H1 (cell line): ENCODE measurements at regions not wholly inside any gene's neighbourhood (a gene's known extent, or its start where the extent isn't known, plus 50 kb on each side); places are given as distances from the start of the nearest gene placed in this dataset.
A peak's percentile ranks its signal among the peaks of the same experiment; 100 is the strongest.

ENCODE experiments used
- CTCF ChIA-PET: fragments of 300-600 bp; sonication (Branson Sonifier 250); formaldehyde crosslinking; loops from one replicate; lab custom pipeline; 2021; ENCODE audit not compliant: partially characterized antibody; lab: Charles Lee
- POLR2A ChIA-PET: fragments of 300-600 bp; sonication (Branson Sonifier 250); formaldehyde crosslinking; loops from one replicate; lab custom pipeline; 2021; ENCODE audit warnings: inconsistent platforms; ENCODE audit not compliant: partially characterized antibody; lab: Charles Lee
- DNase-seq, 2 experiments: peaks; one replicate each; pipeline versions ENCODE4 v3.0.0 to v3.0.0-alpha.2; 2010 to 2022; ENCODE audit warnings: low spot score in 2 of 2, low read depth in 1 of 2, mixed read lengths in 1 of 2
- FAIRE-seq: peaks from 2 replicates; lab custom pipeline; 2011; peaks lifted over from hg19 to GRCh38; lab: Jason Lieb, UNC
- H2AFZ ChIP-seq: 2 replicates; pipeline ENCODE4 v1.8.1; 2012; ENCODE audit warnings: low read length, inconsistent platforms
- H2AK5ac ChIP-seq: 2 replicates; pipeline ENCODE4 v1.6.1; 2013; ENCODE audit warnings: low read depth, low read length
- H2BK120ac ChIP-seq: replicated peaks from 2 replicates; pipeline ENCODE3; 2013; ENCODE audit warnings: low read depth, low read length, inconsistent platforms
- H2BK12ac ChIP-seq: 2 replicates; pipeline ENCODE4 v1.6.1; 2013; ENCODE audit warnings: low read depth, low read length
- H2BK15ac ChIP-seq: 2 replicates; pipeline ENCODE4 v1.6.1; 2013; ENCODE audit warnings: low read length
- H2BK20ac ChIP-seq: 2 replicates; pipeline ENCODE4 v1.6.1; 2013; ENCODE audit warnings: low read length
- H2BK5ac ChIP-seq: 2 replicates; pipeline ENCODE4 v1.6.1; 2013; ENCODE audit warnings: low read depth, low read length
- H3K14ac ChIP-seq: 2 replicates; pipeline ENCODE4 v1.6.1; 2013; ENCODE audit warnings: inconsistent platforms; ENCODE audit not compliant: insufficient read length
- H3K18ac ChIP-seq: 2 replicates; pipeline ENCODE4 v1.6.1; 2013; ENCODE audit warnings: low read length; ENCODE audit errors: extremely low read depth
- H3K23ac ChIP-seq: 2 replicates; pipeline ENCODE4 v1.6.1; 2013; ENCODE audit warnings: inconsistent platforms; ENCODE audit not compliant: insufficient read length
- H3K23me2 ChIP-seq: 2 replicates; pipeline ENCODE4 v1.6.1; 2013; ENCODE audit warnings: low read depth, low read length
- H3K27ac ChIP-seq: 2 replicates; pipeline ENCODE4 v1.6.1; 2011; ENCODE audit warnings: low read depth, low read length, inconsistent platforms
- H3K27me3 ChIP-seq, 4 experiments: replicated peaks in 1 of 4; 1 replicate in 1 of 4; 2 replicates in 3 of 4; pipeline versions ENCODE4 v1.6.1 to v1.8.1; 2011 to 2013; ENCODE audit warnings: low read length in 3 of 4, mild to moderate bottlenecking in 3 of 4, inconsistent platforms in 2 of 4, mixed read lengths in 2 of 4, moderate library complexity in 1 of 4; ENCODE audit not compliant: control insufficient read depth in 3 of 4, insufficient read depth in 3 of 4; ENCODE audit errors: extremely low read depth in 1 of 4
- H3K36me3 ChIP-seq, 4 experiments: 2 replicates each; pipeline versions ENCODE4 v1.6.1 to v1.8.1; 2011 to 2013; ENCODE audit warnings: mild to moderate bottlenecking in 4 of 4, low read length in 3 of 4, moderate library complexity in 2 of 4, control low read depth in 1 of 4, inconsistent platforms in 1 of 4; ENCODE audit not compliant: insufficient read depth in 4 of 4, control insufficient read depth in 2 of 4
- H3K4ac ChIP-seq: replicated peaks from 2 replicates; pipeline ENCODE3; 2013; ENCODE audit warnings: low read length, low read depth, mixed read lengths, inconsistent platforms; ENCODE audit not compliant: insufficient read length
- H3K4me1 ChIP-seq, 4 experiments: replicated peaks in 1 of 4; 1 replicate in 1 of 4; 2 replicates in 3 of 4; pipeline versions ENCODE4 v1.6.1 to v1.8.1; 2011 to 2013; ENCODE audit warnings: low read length in 3 of 4, inconsistent platforms in 2 of 4, mixed read lengths in 1 of 4; ENCODE audit not compliant: insufficient read depth in 4 of 4, control insufficient read depth in 3 of 4
- H3K4me2 ChIP-seq, 2 experiments: 2 replicates each; pipeline versions ENCODE4 v1.6.1 to v1.8.1; 2011 to 2013; ENCODE audit warnings: low read depth in 2 of 2, low read length in 2 of 2, control low read depth in 1 of 2, inconsistent platforms in 1 of 2, mild to moderate bottlenecking in 1 of 2; ENCODE audit not compliant: insufficient read depth in 1 of 2
- H3K4me3 ChIP-seq, 4 experiments: fragments of 200-600, 300-600 bp in 1 of 4; sonication (generic), shearing (Covaris generic), sonication (Bioruptor Twin) in 1 of 4; 2 replicates each; pipeline versions ENCODE4 v1.5.1 to v1.8.1; 2011 to 2016; ENCODE audit warnings: low read length in 4 of 4, low read depth in 3 of 4, control low read depth in 2 of 4, inconsistent platforms in 2 of 4, mild to moderate bottlenecking in 2 of 4, mixed read lengths in 1 of 4, moderate library complexity in 1 of 4; ENCODE audit not compliant: insufficient read depth in 2 of 4; ENCODE audit errors: extremely low read depth in 1 of 4
- H3K56ac ChIP-seq: replicated peaks from 2 replicates; pipeline ENCODE3; 2013; ENCODE audit warnings: low read depth, mild to moderate bottlenecking, mixed read lengths, low read length, inconsistent platforms; ENCODE audit not compliant: insufficient read length
- H3K79me1 ChIP-seq: 2 replicates; pipeline ENCODE4 v1.6.1; 2013; ENCODE audit warnings: low read depth, low read length, control low read depth
- H3K79me2 ChIP-seq, 2 experiments: 2 replicates each; pipeline versions ENCODE4 v1.6.1 to v1.8.1; 2012 to 2013; ENCODE audit warnings: low read length in 2 of 2, mild to moderate bottlenecking in 2 of 2, inconsistent platforms in 1 of 2; ENCODE audit not compliant: insufficient read depth in 2 of 2, control insufficient read depth in 1 of 2
- H3K9ac ChIP-seq, 4 experiments: replicated peaks in 1 of 4; 1 replicate in 1 of 4; 2 replicates in 3 of 4; pipeline versions ENCODE4 v1.6.1 to v1.8.1; 2011 to 2013; ENCODE audit warnings: low read depth in 3 of 4, low read length in 3 of 4, control low read depth in 2 of 4, mild to moderate bottlenecking in 2 of 4, moderate library complexity in 2 of 4, inconsistent platforms in 1 of 4; ENCODE audit errors: extremely low read depth in 1 of 4
- H3K9me3 ChIP-seq, 2 experiments: 2 replicates each; pipeline versions ENCODE4 v1.6.1 to v1.8.1; 2012 to 2013; ENCODE audit warnings: mild to moderate bottlenecking in 2 of 2, moderate library complexity in 2 of 2, control low read depth in 1 of 2, inconsistent platforms in 1 of 2, low read depth in 1 of 2, low read length in 1 of 2, mixed read lengths in 1 of 2; ENCODE audit not compliant: insufficient read depth in 2 of 2
- H4K20me1 ChIP-seq, 2 experiments: replicated peaks in 1 of 2; 2 replicates each; pipeline versions ENCODE3 to v1.8.1; 2011 to 2013; ENCODE audit warnings: inconsistent platforms in 2 of 2, low read length in 2 of 2, mild to moderate bottlenecking in 1 of 2; ENCODE audit not compliant: insufficient read depth in 2 of 2, control insufficient read depth in 1 of 2
- H4K5ac ChIP-seq: 2 replicates; pipeline ENCODE4 v1.6.1; 2013; ENCODE audit warnings: low read length, low read depth, mixed read lengths, inconsistent platforms; ENCODE audit not compliant: insufficient read length
- H4K8ac ChIP-seq: 2 replicates; pipeline ENCODE4 v1.8.0; 2013; ENCODE audit warnings: mild to moderate bottlenecking, moderate library complexity, low read length, inconsistent platforms; ENCODE audit not compliant: insufficient read depth; ENCODE audit errors: extremely low read depth
- H4K91ac ChIP-seq: replicated peaks from 2 replicates; pipeline ENCODE3; 2013; ENCODE audit warnings: low read length, mixed read lengths, inconsistent platforms; ENCODE audit not compliant: insufficient read length
- PHF8 ChIP-seq: fragments of 200-600 bp; sonication (generic); conservative IDR thresholded peaks from 2 replicates; pipeline ENCODE4 v1.7.1; 2012; ENCODE audit warnings: low read depth, mild to moderate bottlenecking, inconsistent platforms, low read length, moderate library complexity
- POLR2AphosphoS5 ChIP-seq: IDR thresholded peaks from 2 replicates; pipeline ENCODE4 v1.6.1; 2011; ENCODE audit warnings: low read depth, low read length
- SIX5 ChIP-seq: IDR thresholded peaks from 2 replicates; pipeline ENCODE4 v1.6.1; 2011; ENCODE audit warnings: mild to moderate bottlenecking, low read depth, low read length
- TEAD4 ChIP-seq: IDR thresholded peaks from 2 replicates; pipeline ENCODE4 v1.6.1; 2012; ENCODE audit warnings: low read depth, low read length, inconsistent platforms, mixed read lengths
- WGBS, 2 experiments: shearing (Covaris generic) in 1 of 2; methylation state at CpG; one replicate each; pipeline versions ENCODE4 v1.1.6 to v1.1.7; 2013 to 2015; ENCODE audit warnings: low lambda C conversion rate in 2 of 2, mixed read lengths in 2 of 2, inconsistent platforms in 1 of 2, low coverage in 1 of 2, missing lambda C conversion rate in 1 of 2; ENCODE audit not compliant: insufficient replicate concordance in 2 of 2, insufficient coverage in 1 of 2, insufficient read length in 1 of 2; ENCODE audit errors: extremely low coverage in 1 of 2, missing lambda C conversion rate in 1 of 2; 5-methylcytosine and 5-hydroxymethylcytosine counted together

- Histone ChIP-seq H2BK5ac (no peak overlapping the region), H2AK5ac (no peak overlapping the region), H3K56ac (no peak overlapping the region), H3K9ac (no peak overlapping the region), H3K18ac (no peak overlapping the region), H3K36me3 (no peaks in the 10 kb centered on the region), H3K4me1 (no peaks in the 10 kb centered on the region), H2BK15ac (no peak overlapping the region), H3K9me3 (no peaks in the 10 kb centered on the region), H3K14ac (no peak overlapping the region), H3K79me1 (no peaks in the 10 kb centered on the region), H2BK120ac (no peak overlapping the region), H2BK12ac (no peak overlapping the region), H3K79me2 (no peaks in the 10 kb centered on the region), H2BK20ac (no peak overlapping the region), H3K4me2 (no peak overlapping the region), H4K8ac (no peak overlapping the region), H3K23ac (no peak overlapping the region), H3K23me2 (no peaks in the 10 kb centered on the region; the same call in 1 of the 2 replicates), H4K5ac (no peak overlapping the region), H3K4me3 (no peak overlapping the region), H4K20me1 (no peaks in the 10 kb centered on the region), H4K91ac (no peak overlapping the region), H3K4ac (no peak overlapping the region), H3K27ac (no peak overlapping the region), H2AFZ (no peak overlapping the region), H3K27me3 (no peaks in the 10 kb centered on the region)
- ChIA-PET POLR2A (interaction anchor here (0.6 kb wide), 1 partner anchor 83 kb away, joined by 3 read pairs; no protein-coding TSS in a partner anchor), CTCF (interaction anchor here (1.1 to 1.2 kb wide), 2 partner anchors 13 to 91 kb away, joined by 3 to 4 read pairs; no protein-coding TSS in a partner anchor)
- WGBS, 2 experiments = 96% methylated on average over 2 of the region's 2 CpGs; no CpG with 5 or more reads in 1 of the 2 experiments
- FAIRE-seq = no peak
- peak in 1 of 2 experiments; percentile 23 for DNase-seq
- TF ChIP-seq PHF8 (no peak), TEAD4 (no peak), POLR2AphosphoS5 (no peak), SIX5 (no peak)
- TF ChIP-seq, all 59 proteins: peak for 0
These were observed 259.4 kb downstream of the TNS1 start for GRCh38 chr2:217743407-217743806.
